ENCODE measurements at regions not wholly inside any gene's neighbourhood (a gene's known extent, or its start where the extent isn't known, plus 50 kb on each side); places are given as distances from the start of the nearest gene placed in this dataset.

DNA sequence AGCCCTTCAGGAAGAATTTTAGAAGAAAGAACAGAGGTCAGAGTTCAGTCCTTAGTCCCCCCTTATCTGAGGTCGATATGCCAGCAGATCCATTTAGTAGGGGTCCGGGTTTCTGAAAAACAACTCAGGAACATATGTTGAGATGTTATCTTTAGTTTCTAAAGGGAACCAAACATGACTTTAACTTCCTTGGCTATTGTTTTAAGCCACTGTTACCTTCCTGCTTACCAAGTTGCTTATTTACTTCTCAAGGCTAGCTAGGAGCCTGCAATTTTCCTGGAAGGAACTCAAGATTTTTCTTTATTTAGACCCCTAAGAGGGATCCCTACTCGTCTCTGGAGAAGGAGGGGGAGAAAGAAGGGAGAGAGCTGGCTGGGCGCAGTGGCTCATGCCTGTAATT lies 54.3 kb downstream of the KCNC4 start:
- DNase-seq (ENCODE audit: low spot score) = no peak
- Histone ChIP-seq H3K36me3 (ENCODE audit: insufficient read depth, low read length) (no peaks in the 10 kb centered on the region), H3K4me1 (ENCODE audit: insufficient read depth, low read length, poor library complexity, severe bottlenecking) (no peaks in the 10 kb centered on the region), H2AFZ (ENCODE audit: low read length) (no peak overlapping the region), H3K4me3 (ENCODE audit: low read depth, low read length, poor library complexity, severe bottlenecking) (no peak overlapping the region), H3K79me2 (ENCODE audit: insufficient read depth, low read depth, low read length) (no peaks in the 10 kb centered on the region), H3K27ac (ENCODE audit: low read depth, low read length, poor library complexity, severe bottlenecking) (no peak overlapping the region), H3K9me3 (ENCODE audit: low read length) (no peaks in the 10 kb centered on the region), H3K4me2 (ENCODE audit: low read length) (no peak overlapping the region), H3K9me2 (ENCODE audit: insufficient read depth, low read length) (no peaks in the 10 kb centered on the region), H4K20me1 (ENCODE audit: insufficient read depth, low read length) (no peaks in the 10 kb centered on the region)
- no TSS peak for BruUV-seq (replicated peaks)
- ChIA-PET CTCF (ENCODE audit: unreplicated experiment) (no interaction called here), POLR2A (no interaction called here)
- no peak for TF ChIP-seq EZH2phosphoT487 (IDR thresholded peaks at IDR 0.05; ENCODE audit: borderline replicate concordance, low read depth, low read length)
- TF ChIP-seq, protein P1, sequence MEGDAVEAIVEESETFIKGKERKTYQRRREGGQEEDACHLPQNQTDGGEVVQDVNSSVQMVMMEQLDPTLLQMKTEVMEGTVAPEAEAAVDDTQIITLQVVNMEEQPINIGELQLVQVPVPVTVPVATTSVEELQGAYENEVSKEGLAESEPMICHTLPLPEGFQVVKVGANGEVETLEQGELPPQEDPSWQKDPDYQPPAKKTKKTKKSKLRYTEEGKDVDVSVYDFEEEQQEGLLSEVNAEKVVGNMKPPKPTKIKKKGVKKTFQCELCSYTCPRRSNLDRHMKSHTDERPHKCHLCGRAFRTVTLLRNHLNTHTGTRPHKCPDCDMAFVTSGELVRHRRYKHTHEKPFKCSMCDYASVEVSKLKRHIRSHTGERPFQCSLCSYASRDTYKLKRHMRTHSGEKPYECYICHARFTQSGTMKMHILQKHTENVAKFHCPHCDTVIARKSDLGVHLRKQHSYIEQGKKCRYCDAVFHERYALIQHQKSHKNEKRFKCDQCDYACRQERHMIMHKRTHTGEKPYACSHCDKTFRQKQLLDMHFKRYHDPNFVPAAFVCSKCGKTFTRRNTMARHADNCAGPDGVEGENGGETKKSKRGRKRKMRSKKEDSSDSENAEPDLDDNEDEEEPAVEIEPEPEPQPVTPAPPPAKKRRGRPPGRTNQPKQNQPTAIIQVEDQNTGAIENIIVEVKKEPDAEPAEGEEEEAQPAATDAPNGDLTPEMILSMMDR (conservative IDR thresholded peaks at IDR 0.05; ENCODE audit: low read length) = no peak
- intact Hi-C loops (cut with micrococcal nuclease; ENCODE audit: unreplicated experiment) = no loop called here

- DNase-seq (ENCODE audit: low spot score) = no peak
- no peak overlapping the region for H3K4me2 ChIP-seq (ENCODE audit: low read length)
- H3K9me3 ChIP-seq (ENCODE audit: low read length) = no peaks in the 10 kb centered on the region
- no peaks in the 10 kb centered on the region for H3K9me2 ChIP-seq (ENCODE audit: insufficient read depth, low read length)
- BruUV-seq (replicated peaks) = no TSS peak
- H4K20me1 ChIP-seq (ENCODE audit: insufficient read depth, low read length) = no peaks in the 10 kb centered on the region
- TF ChIP-seq, protein P1 (conservative IDR thresholded peaks at IDR 0.05; ENCODE audit: low read length) = no peak
- no peak for TF ChIP-seq EZH2phosphoT487 (IDR thresholded peaks at IDR 0.05; ENCODE audit: borderline replicate concordance, low read depth, low read length)
- ChIA-PET CTCF (ENCODE audit: unreplicated experiment) (no interaction called here), POLR2A (no interaction called here)
- H3K27ac ChIP-seq (ENCODE audit: low read depth, low read length, poor library complexity, severe bottlenecking) = no peak overlapping the region
- no peak overlapping the region for H2AFZ ChIP-seq (ENCODE audit: low read length)
- H3K36me3 ChIP-seq (ENCODE audit: insufficient read depth, low read length) = no peaks in the 10 kb centered on the region
- no peaks in the 10 kb centered on the region for H3K4me1 ChIP-seq (ENCODE audit: insufficient read depth, low read length, poor library complexity, severe bottlenecking)
- intact Hi-C loops (cut with micrococcal nuclease; ENCODE audit: unreplicated experiment) = no loop called here
- no peak overlapping the region for H3K4me3 ChIP-seq (ENCODE audit: low read depth, low read length, poor library complexity, severe bottlenecking)
- H3K79me2 ChIP-seq (ENCODE audit: insufficient read depth, low read depth, low read length) = no peaks in the 10 kb centered on the region
These were observed 55.1 kb downstream of the KCNC4 start for GRCh38 chr1:110265186-110265585.

GRCh38 chr1:110266834-110267233 lies 56.7 kb downstream of the KCNC4 start:
- no peak for DNase-seq (ENCODE audit: low spot score)
- no peak overlapping the region for H2AFZ ChIP-seq (ENCODE audit: low read length)
- H4K20me1 ChIP-seq (ENCODE audit: insufficient read depth, low read length) = no peaks in the 10 kb centered on the region
- TF ChIP-seq, protein P1 (conservative IDR thresholded peaks at IDR 0.05; ENCODE audit: low read length) = no peak
- TF ChIP-seq EZH2phosphoT487 (IDR thresholded peaks at IDR 0.05; ENCODE audit: borderline replicate concordance, low read depth, low read length) = no peak
- ChIA-PET POLR2A (interaction anchor here (0.7 kb wide), 1 partner anchor 300 kb away, joined by 3 read pairs; no protein-coding TSS in a partner anchor), CTCF (ENCODE audit: unreplicated experiment) (interaction anchor here (0.5 kb wide), 1 partner anchor 58 kb away, joined by 3 read pairs; no protein-coding TSS in a partner anchor)
- no peaks in the 10 kb centered on the region for H3K4me1 ChIP-seq (ENCODE audit: insufficient read depth, low read length, poor library complexity, severe bottlenecking)
- intact Hi-C loops (cut with micrococcal nuclease; ENCODE audit: unreplicated experiment) = loop anchor here (1.0 kb wide), 1 partner anchor 60 kb away; no protein-coding TSS in a partner anchor
- H3K79me2 ChIP-seq (ENCODE audit: insufficient read depth, low read depth, low read length) = no peaks in the 10 kb centered on the region
- no peaks in the 10 kb centered on the region for H3K36me3 ChIP-seq (ENCODE audit: insufficient read depth, low read length)
- no TSS peak for BruUV-seq (replicated peaks)
- H3K27ac ChIP-seq (ENCODE audit: low read depth, low read length, poor library complexity, severe bottlenecking) = no peak overlapping the region
- H3K9me2 ChIP-seq (ENCODE audit: insufficient read depth, low read length) = no peaks in the 10 kb centered on the region
- H3K4me3 ChIP-seq (ENCODE audit: low read depth, low read length, poor library complexity, severe bottlenecking) = no peak overlapping the region
- H3K4me2 ChIP-seq (ENCODE audit: low read length) = no peak overlapping the region
- H3K9me3 ChIP-seq (ENCODE audit: low read length) = no peaks in the 10 kb centered on the region
